Cardiac fibroblast (primary cell): ENCODE measurements at regions not wholly inside any gene's neighbourhood (a gene's known extent, or its start where the extent isn't known, plus 50 kb on each side); places are given as distances from the start of the nearest gene placed in this dataset.

Experiments used
- DNase-seq, 2 donors: peaks; one replicate each; pipeline versions ENCODE4 v3.0.0 to v3.0.0-alpha.2; 2010; ENCODE audit warnings: low read depth in 2 of 2
- H3K4me3 ChIP-seq, 2 donors: replicated peaks in 1 of 2; 1 replicate in 1 of 2; 2 replicates in 1 of 2; pipeline ENCODE4 v1.5.1; 2011; ENCODE audit warnings: low read depth in 2 of 2, low read length in 2 of 2, mild to moderate bottlenecking in 2 of 2, moderate library complexity in 1 of 2
- TF ChIP-seq, protein P1 (sequence below): IDR thresholded peaks from one replicate; pipeline ENCODE4 v1.5.1; 2011; ENCODE audit warnings: low read depth, mild to moderate bottlenecking, low read length, inconsistent platforms

DNA sequence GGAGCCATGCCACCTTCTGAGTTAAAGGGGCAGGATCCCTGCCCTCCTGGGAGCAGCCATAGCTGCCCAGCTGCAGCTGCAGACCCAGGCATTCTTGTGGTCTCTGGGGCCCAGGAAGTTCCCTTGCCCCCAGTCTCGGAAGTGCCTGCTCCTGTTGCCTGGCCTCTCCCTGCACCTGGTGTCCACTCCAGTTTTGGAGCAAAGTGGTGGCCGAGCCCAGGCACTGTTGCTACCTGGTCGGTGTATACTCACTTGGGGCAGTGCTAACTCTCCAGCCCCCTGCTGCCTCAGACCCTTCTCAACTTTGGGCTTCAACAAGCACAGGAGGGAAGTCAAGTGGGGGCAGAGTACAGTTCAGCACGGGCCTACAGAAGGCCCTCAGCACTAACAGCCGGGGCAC, 352.9 kb upstream of the NCAM2 start:
- TF ChIP-seq, protein P1, sequence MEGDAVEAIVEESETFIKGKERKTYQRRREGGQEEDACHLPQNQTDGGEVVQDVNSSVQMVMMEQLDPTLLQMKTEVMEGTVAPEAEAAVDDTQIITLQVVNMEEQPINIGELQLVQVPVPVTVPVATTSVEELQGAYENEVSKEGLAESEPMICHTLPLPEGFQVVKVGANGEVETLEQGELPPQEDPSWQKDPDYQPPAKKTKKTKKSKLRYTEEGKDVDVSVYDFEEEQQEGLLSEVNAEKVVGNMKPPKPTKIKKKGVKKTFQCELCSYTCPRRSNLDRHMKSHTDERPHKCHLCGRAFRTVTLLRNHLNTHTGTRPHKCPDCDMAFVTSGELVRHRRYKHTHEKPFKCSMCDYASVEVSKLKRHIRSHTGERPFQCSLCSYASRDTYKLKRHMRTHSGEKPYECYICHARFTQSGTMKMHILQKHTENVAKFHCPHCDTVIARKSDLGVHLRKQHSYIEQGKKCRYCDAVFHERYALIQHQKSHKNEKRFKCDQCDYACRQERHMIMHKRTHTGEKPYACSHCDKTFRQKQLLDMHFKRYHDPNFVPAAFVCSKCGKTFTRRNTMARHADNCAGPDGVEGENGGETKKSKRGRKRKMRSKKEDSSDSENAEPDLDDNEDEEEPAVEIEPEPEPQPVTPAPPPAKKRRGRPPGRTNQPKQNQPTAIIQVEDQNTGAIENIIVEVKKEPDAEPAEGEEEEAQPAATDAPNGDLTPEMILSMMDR, result no peak
- no peak for DNase-seq
- H3K4me3 ChIP-seq, result no peak overlapping the region

DNA sequence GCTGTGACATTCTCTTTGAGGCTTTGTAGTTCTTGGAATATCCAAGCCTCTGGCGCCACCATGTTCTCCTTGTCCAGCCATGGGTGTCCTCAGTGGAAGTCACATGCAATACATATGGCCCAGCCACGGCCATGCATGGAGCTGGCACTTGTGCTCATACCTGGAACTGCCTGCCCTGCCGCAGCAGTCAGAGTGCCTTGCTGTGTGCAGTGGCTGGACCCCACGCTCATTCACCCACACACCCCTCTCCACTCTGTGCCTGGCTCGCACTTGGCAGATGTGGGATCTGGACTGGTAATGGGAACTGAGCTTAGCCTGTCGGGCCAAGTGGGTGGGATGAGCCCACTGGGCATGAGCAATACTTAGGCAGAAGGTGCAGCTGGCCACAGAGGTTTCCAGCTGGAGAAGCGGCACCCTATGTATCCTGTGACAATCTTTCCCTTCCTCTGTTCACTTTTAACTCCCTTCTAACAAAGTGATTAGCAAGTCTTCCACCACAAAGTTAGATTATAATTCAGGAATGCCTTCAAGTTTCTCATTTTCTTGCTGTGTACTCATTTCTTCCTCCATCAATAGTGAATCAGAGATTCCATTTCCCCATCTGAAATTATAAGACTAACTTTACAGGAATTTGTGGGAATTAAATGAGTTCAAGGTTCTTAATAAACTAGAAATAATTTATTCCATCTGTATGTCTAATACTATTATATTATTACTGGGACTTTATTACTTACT, 351.6 kb upstream of the NCAM2 start:
- DNase-seq, result no peak
- no peak overlapping the region for H3K4me3 ChIP-seq
- TF ChIP-seq, protein P1, result no peak

DNA sequence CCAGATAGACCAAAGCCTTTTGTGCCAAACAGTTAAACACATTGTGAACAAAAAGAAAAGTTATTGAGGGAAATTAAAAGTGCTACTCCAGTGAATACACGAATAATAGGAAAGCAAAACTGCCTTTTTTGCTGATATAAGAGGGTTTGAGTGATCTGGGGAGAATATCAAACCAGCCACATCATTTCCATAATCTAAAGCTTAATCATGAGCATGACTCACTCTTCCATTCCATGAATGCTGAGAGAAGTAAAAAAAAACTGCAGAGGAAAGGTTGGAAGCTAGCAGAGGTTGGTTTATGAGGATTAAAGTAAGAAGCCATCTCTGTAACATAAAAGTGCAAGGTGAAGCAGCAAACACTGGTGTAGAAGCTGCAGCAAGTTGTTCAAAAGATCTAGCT, 350.6 kb upstream of the NCAM2 start:
- H3K4me3 ChIP-seq, result no peak overlapping the region
- DNase-seq, result no peak
- TF ChIP-seq, protein P1, result no peak

DNA sequence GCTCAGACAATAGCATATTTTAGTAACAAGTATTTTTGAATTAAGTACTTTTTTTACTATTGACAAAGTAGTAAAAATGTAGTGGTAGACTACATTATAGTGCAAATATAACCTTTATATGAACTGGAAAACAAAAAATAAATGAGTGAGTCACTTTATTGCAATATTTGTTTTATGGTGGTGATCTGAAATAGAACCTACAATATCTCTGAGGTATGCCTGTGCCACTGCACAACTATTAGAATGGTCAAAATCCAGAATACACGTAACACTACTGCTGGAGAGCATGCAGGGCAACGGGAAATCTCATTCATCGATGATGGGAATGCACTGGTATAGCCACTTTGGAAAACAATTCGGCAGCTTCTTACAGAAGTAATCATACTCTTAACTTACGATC, 349.0 kb upstream of the NCAM2 start:
- no peak overlapping the region for H3K4me3 ChIP-seq
- TF ChIP-seq, protein P1, result no peak
- no peak for DNase-seq

DNA sequence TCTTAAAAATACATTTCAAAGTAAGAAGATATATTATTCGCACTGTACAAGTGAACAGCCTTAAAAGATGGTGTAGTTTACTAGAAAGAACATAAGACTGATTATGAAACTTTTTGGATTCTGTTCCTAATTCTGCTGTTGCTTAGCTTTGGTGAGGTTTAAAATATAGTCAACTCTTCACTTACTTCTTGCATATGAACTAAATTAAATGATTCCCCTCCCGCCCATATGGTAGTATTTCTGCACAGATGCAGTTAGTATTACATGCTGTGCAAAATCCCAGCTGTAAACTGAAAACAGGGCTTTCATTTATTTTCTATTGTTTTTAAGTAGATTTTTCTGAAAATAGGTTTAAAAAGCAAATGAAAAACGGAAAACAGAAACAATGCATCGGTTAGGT, 345.4 kb upstream of the NCAM2 start:
- no peak for DNase-seq
- H3K4me3 ChIP-seq, result no peak overlapping the region
- TF ChIP-seq, protein P1, result no peak

DNA sequence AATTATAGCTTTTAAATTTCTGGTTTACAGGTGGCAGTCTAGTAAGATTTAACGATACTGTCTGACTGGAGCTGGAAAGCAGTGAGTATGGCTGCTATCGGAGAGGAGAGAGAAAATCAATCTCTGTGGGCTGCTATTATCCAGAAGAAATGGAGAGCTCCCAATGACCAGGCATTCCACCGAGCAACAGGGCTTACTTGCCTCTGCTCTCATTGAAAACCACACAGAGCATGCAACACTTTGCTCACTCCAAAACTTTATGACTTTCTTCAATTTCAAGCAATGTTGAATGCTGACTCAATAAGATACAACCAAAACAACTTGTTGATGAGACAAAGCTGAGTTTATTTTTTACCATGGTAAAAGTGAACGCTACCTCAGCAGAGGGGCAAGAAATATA, 337.0 kb upstream of the NCAM2 start:
- no peak overlapping the region for H3K4me3 ChIP-seq
- TF ChIP-seq, protein P1, result no peak
- DNase-seq, result no peak

DNA sequence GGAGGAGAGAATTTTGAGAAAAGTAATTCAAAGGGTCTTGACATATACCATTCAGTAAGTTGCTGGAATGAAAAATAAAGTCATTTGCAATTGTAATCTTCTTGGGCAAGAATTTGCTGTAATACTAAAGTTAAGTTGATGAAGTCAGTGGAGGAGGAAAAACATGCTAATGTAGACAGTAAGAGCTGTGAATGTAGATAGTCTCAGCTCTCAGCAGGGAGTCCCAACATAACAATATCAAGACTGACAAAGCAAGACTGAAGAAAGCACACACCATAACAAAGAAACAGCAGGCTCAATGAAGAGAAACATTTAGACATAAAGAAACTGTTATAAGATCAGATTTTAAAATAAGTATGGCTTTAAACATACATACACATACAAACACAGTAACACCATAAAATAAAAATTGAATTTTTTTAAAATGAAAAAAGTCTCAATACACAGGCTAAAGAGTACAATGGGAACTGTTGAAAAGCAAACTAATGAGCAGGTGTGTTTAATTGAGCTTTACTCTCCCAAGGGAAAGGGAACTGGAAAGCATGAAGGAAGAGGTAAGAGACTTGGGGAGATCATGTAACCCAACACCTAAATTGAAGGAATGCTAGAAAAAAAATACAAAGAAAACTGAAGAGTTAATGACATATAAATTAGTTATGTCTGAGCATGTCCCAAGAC, 336.3 kb upstream of the NCAM2 start:
- H3K4me3 ChIP-seq, result no peak overlapping the region
- DNase-seq, result no peak
- TF ChIP-seq, protein P1, result no peak
